PC-9 (cell line): ENCODE measurements at regions not wholly inside any gene's neighbourhood (a gene's known extent, or its start where the extent isn't known, plus 50 kb on each side); places are given as distances from the start of the nearest gene placed in this dataset.

Source experiments
- BruUV-seq: library from RNA; stranded (reverse); fragments of 400-500 nt; replicated peaks from 2 replicates; lab custom pipeline; 2021; lab: Mats Ljungman, UMichigan
- CTCF ChIA-PET: fragments of 300-600 bp; sonication (Branson Sonifier 250); formaldehyde crosslinking; loops from one replicate; lab custom pipeline; 2022; ENCODE audit warnings: antibody characterized with exemption; lab: Charles Lee
- POLR2A ChIA-PET: fragments of 300-600 bp; sonication (Branson Sonifier 250); formaldehyde crosslinking; loops from one replicate; lab custom pipeline; 2022; ENCODE audit warnings: antibody characterized with exemption; ENCODE audit not compliant: unreplicated experiment; lab: Charles Lee
- DNase-seq, 2 experiments: peaks; one replicate each; pipeline versions ENCODE4 v3.0.0 to v3.0.0-alpha.2; 2015 to 2022; ENCODE audit warnings: mixed read lengths in 1 of 2
- H2AFZ ChIP-seq: fragments of 200-600 bp; sonication (generic); 2 replicates; pipeline ENCODE4 v1.8.1; 2017; ENCODE audit warnings: antibody characterized with exemption
- H3F3A ChIP-seq: fragments of 200-600 bp; sonication (generic); 2 replicates; pipeline ENCODE4 v1.8.1; 2017; ENCODE audit warnings: antibody characterized with exemption, mild to moderate bottlenecking, low read depth; ENCODE audit not compliant: insufficient read depth
- H3K27ac ChIP-seq: fragments of 200-600 bp; sonication (generic); 2 replicates; pipeline ENCODE4 v1.6.1; 2016; ENCODE audit warnings: mixed run types
- H3K27me3 ChIP-seq: fragments of 200-600 bp; sonication (generic); 2 replicates; pipeline ENCODE4 v1.6.1; 2016; ENCODE audit warnings: low read depth, mixed run types; ENCODE audit not compliant: insufficient read depth
- H3K36me3 ChIP-seq: fragments of 200-600 bp; sonication (generic); 2 replicates; pipeline ENCODE4 v1.6.1; 2016; ENCODE audit warnings: low read depth, mixed run types
- H3K4me1 ChIP-seq: fragments of 200-600 bp; sonication (generic); replicated peaks from 2 replicates; pipeline ENCODE4 v1.6.1; 2016; ENCODE audit warnings: mixed run types; ENCODE audit not compliant: insufficient read depth
- H3K4me2 ChIP-seq: fragments of 200-600 bp; sonication (generic); 2 replicates; pipeline ENCODE4 v1.6.1; 2017; ENCODE audit warnings: mixed run types
- H3K4me3 ChIP-seq: fragments of 200-600 bp; sonication (generic); 2 replicates; pipeline ENCODE4 v1.6.1; 2016; ENCODE audit warnings: mixed run types
- H3K79me2 ChIP-seq: fragments of 200-600 bp; sonication (generic); 2 replicates; pipeline ENCODE4 v1.6.1; 2017; ENCODE audit warnings: low read depth, mixed run types
- H3K9me2 ChIP-seq: fragments of 200-600 bp; sonication (generic); 2 replicates; pipeline ENCODE4 v1.8.1; 2017; ENCODE audit warnings: mild to moderate bottlenecking; ENCODE audit not compliant: insufficient read depth
- H3K9me3 ChIP-seq: fragments of 200-600 bp; sonication (generic); 2 replicates; pipeline ENCODE4 v1.8.1; 2016; ENCODE audit warnings: low read depth; ENCODE audit not compliant: insufficient read depth
- H4K20me1 ChIP-seq: fragments of 200-600 bp; sonication (generic); 2 replicates; pipeline ENCODE4 v1.8.1; 2017; ENCODE audit not compliant: insufficient read depth
- CTCF ChIP-seq: fragments of 200-600 bp; sonication (generic); conservative IDR thresholded peaks from 2 replicates; pipeline ENCODE4 v1.6.1; 2017; ENCODE audit warnings: mixed run types, antibody characterized with exemption, mild to moderate bottlenecking, moderate library complexity
- EZH2 ChIP-seq: fragments of 200-600 bp; sonication (generic); IDR thresholded peaks from 2 replicates; pipeline ENCODE4 v1.8.0; 2017; ENCODE audit warnings: antibody characterized with exemption, low read depth
- intact Hi-C: fragments of 100-400 bp; cut with micrococcal nuclease; formaldehyde crosslinking; loops from one replicate; pipeline ENCODE4 v1.10.0; 2022; ENCODE audit not compliant: unreplicated experiment

DNA sequence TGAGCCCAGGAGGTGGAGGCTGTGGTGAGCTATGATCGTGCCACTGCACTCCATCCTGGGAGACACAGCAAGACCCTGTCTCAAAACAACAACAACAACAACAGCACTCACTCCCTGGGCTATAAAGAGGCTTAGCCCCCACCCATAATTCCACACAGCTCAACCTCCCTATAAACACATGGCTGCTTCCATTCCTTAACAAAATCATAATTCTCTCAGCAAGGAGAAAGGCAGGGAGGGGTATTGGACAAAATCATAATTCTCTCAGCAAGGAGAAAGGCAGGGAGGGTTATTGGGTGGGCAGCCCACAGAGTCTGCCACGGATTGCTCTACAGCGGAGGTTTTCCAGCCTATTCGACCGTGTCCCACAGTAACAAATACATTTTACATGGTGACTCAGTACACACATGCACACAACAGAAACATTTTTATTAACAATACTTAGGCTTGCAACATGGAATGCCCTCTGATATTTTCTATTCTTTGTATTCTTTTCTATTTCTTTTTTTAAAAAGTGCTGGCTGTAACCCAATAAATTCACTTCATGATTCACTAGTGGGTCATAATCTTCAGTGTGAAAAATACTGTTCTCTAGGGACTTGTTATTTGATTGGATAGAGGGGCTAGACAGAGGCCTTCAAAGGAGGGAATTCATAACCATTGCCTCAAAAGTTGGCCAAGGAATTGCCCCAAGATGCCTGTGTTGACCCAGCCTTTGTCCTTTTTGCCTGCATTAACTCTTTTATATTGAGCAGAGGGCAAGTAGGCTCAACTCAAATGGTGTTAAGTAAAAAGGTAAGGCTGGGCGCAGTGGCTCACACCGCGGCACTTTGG lies 50.6 kb upstream of the ZMYND8 start:
- H3K27me3 ChIP-seq, result no peaks in the 10 kb centered on the region
- POLR2A ChIA-PET, result no interaction called here
- H3K9me3 ChIP-seq, result no peaks in the 10 kb centered on the region
- H3K27ac ChIP-seq, result no peak overlapping the region
- H2AFZ ChIP-seq, result no peak overlapping the region
- no peaks in the 10 kb centered on the region for H3K79me2 ChIP-seq
- no peak overlapping the region for H3K4me3 ChIP-seq
- H3K36me3 ChIP-seq, result no peaks in the 10 kb centered on the region
- H3F3A ChIP-seq, result 0 out of 2 replicates have a peak, but pooled peaks cover 3% of the 10 kb centered on the region
- intact Hi-C loops, result no loop called here
- no peaks in the 10 kb centered on the region; the same call in 1 of the 2 replicates for H3K4me1 ChIP-seq
- TF ChIP-seq CTCF (no peak), EZH2 (no peak)
- CTCF ChIA-PET, result no interaction called here
- H4K20me1 ChIP-seq, result no peaks in the 10 kb centered on the region
- BruUV-seq, result no TSS peak
- no peak overlapping the region for H3K4me2 ChIP-seq
- H3K9me2 ChIP-seq, result no peaks in the 10 kb centered on the region
- no peak for DNase-seq

DNA sequence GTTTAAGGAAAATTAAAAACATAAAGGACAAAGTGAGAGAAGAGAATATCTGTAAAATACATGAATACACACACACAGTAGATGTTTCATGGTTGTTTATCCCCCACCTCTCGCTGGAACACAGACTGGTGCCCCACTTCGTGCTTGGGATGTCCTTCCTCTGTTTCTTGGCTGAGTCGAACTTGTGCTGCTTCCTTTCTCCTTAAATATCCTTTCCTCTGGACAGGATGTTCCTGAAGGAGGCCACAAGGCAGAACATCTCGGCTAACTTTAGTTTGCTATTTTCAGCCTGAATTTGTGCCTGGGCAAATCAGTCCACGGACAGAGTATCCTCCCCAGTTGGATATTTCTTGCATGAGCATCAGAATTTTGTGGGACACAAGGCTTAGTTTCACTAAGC lies 54.7 kb upstream of the ZMYND8 start:
- no peak for TF ChIP-seq EZH2
- TF ChIP-seq CTCF, result no peak
- ChIA-PET CTCF (no interaction called here), POLR2A (no interaction called here)
- Histone ChIP-seq H4K20me1 (no peaks in the 10 kb centered on the region), H3K4me2 (no peak overlapping the region), H3K79me2 (no peaks in the 10 kb centered on the region), H3K9me3 (no peaks in the 10 kb centered on the region), H2AFZ (no peak overlapping the region), H3K4me3 (no peak overlapping the region), H3K27ac (no peak overlapping the region), H3K4me1 (peaks cover 2% of the 10 kb centered on the region; the same call in 1 of the 2 replicates), H3K36me3 (no peaks in the 10 kb centered on the region), H3F3A (peaks cover 7% of the 10 kb centered on the region; the same call in 1 of the 2 replicates), H3K9me2 (no peaks in the 10 kb centered on the region), H3K27me3 (no peaks in the 10 kb centered on the region)
- no TSS peak for BruUV-seq
- no peak for DNase-seq
- intact Hi-C loops, result no loop called here

DNA sequence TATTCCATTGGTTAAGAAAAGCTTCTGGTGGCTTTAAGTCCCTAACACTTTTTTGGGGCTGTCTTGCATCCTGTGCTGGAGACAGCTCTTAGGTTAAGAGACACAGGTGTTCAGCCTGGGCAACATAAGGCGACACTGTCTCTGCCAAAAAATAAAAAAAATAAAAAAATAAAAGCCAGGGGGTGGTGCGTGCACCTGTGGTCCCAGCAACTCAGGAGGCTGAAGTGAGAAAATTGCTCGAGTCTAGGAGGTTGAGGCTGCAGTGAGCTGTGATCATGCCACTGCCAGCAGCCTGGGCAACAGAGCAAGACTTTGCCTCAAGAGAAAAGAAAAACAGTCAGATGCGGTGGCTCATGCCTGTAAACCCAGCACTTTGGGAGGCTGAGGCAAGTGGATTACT lies 55.6 kb upstream of the ZMYND8 start:
- TF ChIP-seq CTCF (no peak), EZH2 (no peak)
- BruUV-seq, result no TSS peak
- H3K9me3 ChIP-seq, result no peaks in the 10 kb centered on the region
- intact Hi-C loops, result no loop called here
- no peaks in the 10 kb centered on the region for H3K36me3 ChIP-seq
- no peaks in the 10 kb centered on the region for H3K27me3 ChIP-seq
- H2AFZ ChIP-seq, result no peak overlapping the region
- H3K4me2 ChIP-seq, result no peak overlapping the region
- H3F3A ChIP-seq, result peaks cover 16% of the 10 kb centered on the region; the same call in 1 of the 2 replicates
- no peaks in the 10 kb centered on the region for H3K9me2 ChIP-seq
- H3K4me1 ChIP-seq, result peaks cover 11% of the 10 kb centered on the region
- DNase-seq, result no peak
- no peaks in the 10 kb centered on the region for H3K79me2 ChIP-seq
- ChIA-PET POLR2A (no interaction called here), CTCF (interaction anchor here (0.6 kb wide), 1 partner anchor 207 kb away, joined by 3 read pairs; no protein-coding TSS in a partner anchor)
- no peak overlapping the region for H3K27ac ChIP-seq
- H3K4me3 ChIP-seq, result no peak overlapping the region
- no peaks in the 10 kb centered on the region for H4K20me1 ChIP-seq
